ENCODE measurements at regions not wholly inside any gene's neighbourhood (a gene's known extent, or its start where the extent isn't known, plus 50 kb on each side); places are given as distances from the start of the nearest gene placed in this dataset.

- TF ChIP-seq CTCF (IDR thresholded peaks at IDR 0.05) (no peak), POLR2A (IDR thresholded peaks at IDR 0.05) (no peak)
Observed at GRCh38 chr16:17023606-17024005, 447.2 kb downstream of the XYLT1 start.
